GM18907 (cell line): ENCODE measurements at regions not wholly inside any gene's neighbourhood (a gene's known extent, or its start where the extent isn't known, plus 50 kb on each side); places are given as distances from the start of the nearest gene placed in this dataset.

Experiments
- ATAC-seq: cut with Tn5 transposase; IDR thresholded peaks from one replicate; pipeline ENCODE4 v1.9.1; 2021; ENCODE audit warnings: mild to moderate bottlenecking, moderate library complexity; ENCODE audit not compliant: unreplicated experiment

DNA sequence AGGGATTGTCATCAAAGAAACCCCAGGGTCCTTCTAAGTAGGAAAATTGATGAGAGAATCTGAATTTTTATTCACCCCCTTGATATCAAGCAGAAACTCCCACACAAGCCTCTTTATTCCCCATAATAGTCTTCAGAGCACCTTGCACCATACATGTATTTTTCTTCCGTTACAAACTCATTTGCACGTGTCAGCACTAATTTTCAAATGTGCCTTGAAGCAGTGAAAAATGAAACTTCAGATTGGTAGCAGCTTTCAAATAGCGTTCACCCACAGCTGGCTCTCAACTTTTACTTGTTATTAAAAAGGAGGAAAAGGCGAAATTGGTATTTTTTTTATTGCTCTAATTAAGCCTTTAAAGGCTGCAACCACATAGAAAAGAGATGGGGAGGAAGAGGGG, 343.0 kb upstream of the TENM4 start:
- ATAC-seq, result no peak

DNA sequence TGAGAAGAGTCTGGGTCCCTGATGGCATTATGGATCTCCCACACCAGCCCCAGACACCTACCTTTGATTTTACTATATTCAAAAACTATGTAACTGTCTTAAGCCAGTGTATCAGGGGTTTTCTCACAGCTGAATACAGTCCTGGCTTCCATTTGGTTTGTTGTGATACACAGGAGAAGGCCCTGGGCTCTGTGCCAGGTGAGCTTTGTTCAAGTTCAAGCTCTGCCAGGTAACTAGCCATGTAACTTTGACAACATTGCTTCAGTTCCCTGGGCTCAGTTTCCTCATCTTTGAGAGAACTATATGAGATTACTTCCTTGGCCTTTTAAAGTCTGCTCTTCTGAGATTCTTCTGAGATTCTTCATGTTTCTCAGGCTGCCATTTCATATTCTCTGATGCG, 327.5 kb upstream of the TENM4 start:
- no peak for ATAC-seq

- ATAC-seq, result no peak
Observed at GRCh38 chr11:79762279-79762921, 321.6 kb upstream of the TENM4 start.

DNA sequence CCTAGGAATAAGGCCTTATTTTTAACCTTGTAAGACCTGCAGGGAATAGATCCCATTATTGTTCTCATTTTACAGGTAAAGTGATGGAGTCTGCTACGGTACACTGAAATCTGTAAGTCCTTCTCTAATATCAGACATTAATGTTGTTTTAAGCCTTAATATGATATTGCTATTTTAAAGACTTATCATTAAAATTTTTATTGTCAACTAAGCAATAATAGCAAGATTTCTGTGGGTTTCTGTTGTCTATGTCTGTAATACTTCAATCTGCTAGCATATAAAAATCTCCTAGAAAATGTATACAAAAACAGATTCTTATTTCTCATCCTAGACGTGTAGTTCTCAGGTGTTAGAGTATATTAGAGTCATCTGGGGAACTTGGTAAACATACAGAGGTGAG, 317.5 kb upstream of the TENM4 start:
- ATAC-seq, result no peak

GRCh38 chr11:79747406-79747805, 306.6 kb upstream of the TENM4 start:
- ATAC-seq, result no peak

- ATAC-seq, result no peak
Observed at GRCh38 chr11:79744941-79745340, 304.1 kb upstream of the TENM4 start.

GRCh38 chr11:79742176-79742575, 301.3 kb upstream of the TENM4 start:
- ATAC-seq, result no peak

DNA sequence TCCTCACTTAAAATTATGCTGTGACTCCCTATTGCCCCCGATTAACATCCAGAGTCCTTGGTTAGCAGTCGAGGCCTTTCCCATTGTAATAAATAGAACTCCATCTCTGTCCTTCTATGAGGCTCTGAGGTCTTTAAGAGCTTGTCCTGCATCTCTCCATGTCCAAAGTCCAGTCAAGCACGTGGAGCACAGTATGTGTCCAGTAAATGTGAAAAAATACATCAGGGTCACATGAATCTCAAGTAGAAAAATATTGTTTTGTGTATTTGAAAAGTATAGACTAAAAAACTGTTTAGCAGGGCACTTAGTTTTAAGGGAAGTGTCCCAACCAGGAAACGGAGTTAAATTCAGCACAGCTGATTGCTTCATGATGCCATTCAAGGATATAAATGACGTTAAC, 298.8 kb upstream of the TENM4 start:
- no peak for ATAC-seq

DNA sequence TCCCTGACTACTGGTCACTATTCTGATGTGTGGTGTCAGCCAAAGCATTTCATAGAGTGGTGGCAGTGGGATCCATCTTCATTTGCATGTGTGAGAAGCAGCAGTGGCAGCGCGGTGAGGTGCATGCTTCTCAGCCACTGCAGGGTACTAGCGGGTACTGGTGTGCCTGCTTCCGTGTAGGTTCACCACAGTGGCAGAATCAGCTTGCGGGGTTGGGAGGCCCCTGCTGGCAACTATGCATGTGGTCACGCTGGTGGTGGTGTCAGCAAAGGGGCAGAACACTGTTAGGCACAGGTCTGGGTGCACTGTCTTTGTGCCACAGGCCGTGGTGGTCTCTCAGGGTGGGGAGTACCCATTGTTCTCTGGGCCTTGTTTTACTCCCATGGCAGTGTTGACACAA, 286.4 kb upstream of the TENM4 start:
- no peak for ATAC-seq

GRCh38 chr11:79720115-79720514, 279.3 kb upstream of the TENM4 start:
- ATAC-seq, result no peak

DNA sequence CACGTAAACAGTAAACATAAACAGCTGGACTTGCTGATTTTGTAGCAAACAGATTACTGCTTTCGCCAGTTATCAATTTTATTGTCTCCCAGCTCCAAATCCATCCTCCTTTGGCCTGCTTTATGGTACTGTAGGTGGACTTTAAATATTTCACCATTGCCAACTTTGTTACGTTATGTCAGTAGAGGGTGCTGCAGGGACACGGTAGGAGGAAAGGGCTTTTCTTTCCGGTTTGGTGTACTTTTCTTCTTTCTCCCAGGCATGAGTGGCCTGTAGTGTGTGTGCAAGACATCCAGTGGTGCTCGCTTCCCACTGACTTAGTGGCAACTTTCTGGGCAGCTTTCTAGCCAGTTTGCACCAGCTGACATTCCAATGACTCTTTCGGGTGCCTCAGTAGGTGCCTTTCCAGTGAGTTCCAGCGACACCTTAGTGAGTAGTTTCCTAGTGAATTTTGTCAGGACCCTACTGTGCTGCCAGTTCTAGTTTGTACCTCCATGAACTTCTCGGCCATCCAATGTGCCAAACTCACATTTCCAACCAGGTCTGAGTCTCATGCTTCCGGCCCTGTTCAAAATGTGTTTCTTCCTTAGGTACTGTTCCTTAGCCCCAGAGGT, 267.6 kb upstream of the TENM4 start:
- ATAC-seq, result peak; percentile 86

- no peak for ATAC-seq
Observed at GRCh38 chr11:79705648-79706047, 264.8 kb upstream of the TENM4 start.

- ATAC-seq, result no peak
Observed at GRCh38 chr11:79702303-79702702, 261.5 kb upstream of the TENM4 start.

- ATAC-seq, result no peak
Observed at GRCh38 chr11:79699246-79699645, 258.4 kb upstream of the TENM4 start.

DNA sequence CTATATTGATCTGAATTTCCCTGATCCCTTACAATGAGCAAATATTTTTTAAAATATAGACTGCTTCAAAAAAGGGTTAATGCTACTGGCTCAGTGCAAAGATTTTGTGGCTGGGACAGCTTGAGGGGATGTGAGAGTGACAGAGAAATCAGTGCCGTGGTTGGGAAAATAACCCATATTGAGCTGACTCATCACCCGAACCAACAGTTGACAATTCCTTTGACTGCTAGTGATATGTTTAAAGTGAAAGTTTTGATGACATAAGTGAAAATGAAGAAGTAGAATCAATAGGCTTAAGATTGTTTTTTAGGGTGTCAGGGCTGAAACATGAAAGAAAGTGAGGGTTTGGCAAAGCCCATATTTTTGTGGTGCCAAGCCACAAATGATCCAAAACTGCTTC, 257.1 kb upstream of the TENM4 start:
- no peak for ATAC-seq

- ATAC-seq, result no peak
Observed at GRCh38 chr11:79694368-79694767, 253.5 kb upstream of the TENM4 start.

DNA sequence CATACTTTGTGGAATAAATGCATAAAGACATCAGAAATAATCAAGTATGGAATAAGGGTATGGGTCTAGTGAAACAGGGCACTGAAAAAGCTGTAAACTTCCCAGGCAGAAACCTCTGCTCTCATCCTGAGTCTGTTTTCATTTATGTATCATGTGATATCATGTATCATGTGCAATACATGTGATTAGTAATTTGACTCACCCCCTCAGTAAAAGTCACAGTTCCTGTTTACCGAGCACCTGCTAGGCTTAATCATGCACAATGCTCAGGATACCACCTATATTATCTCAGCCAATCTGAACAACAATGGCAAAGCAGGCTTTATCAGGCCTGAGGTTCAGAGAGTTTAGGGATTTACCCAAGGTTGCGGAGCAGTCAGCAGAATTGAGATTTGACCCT, 250.6 kb upstream of the TENM4 start:
- ATAC-seq, result no peak

DNA sequence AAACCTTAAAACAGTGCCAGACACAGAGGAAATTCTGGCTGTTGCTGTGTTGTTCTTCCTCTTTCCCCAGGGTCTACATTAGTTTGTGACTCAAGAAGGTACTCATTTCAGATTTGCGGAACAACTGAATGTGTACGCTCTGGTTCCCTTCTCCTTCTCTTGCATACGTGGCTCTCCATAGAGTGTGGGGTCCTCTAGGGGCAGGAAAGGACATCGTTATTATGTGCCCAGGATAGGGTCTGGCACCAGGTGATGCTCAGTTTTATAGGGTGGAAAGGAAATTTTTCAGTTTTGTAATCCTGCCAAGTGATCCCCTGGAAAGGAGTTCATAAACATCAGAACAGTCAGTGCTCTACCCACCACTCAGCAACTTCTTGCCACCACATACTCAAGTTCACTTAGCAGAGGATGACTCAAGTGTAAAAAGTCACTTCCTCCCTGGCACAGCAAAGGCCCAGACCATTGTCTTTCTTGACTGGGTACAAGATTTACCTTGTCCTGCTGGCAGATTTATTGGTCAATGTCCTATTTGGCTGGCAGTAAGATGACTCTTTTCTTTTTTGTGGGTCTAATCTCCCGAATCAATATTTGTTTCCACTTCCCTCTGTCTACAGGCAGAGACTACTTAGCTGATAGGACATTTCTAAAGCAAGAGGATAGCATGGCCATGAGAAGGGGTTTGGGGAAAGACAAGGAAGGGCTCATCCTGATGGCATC, 246.0 kb upstream of the TENM4 start:
- ATAC-seq, result no peak

DNA sequence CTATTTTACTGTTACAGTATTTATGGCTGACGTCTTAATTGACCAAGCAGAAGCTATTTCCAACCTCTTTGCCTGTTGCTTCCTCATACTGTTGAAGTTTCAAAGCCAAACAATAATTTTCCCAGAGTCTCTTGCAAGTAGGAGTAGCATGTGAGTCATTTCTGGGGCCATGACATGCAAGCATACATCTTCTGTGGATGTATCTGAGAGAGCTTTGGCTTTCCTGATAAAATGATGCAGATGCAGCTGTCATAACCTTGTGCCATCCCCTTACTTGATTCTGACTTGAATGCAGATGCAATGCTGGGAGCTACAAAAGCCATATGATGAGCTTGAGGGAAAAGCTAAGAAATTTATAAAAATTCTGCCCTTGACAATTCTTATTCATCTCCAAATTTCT, 243.1 kb upstream of the TENM4 start:
- no peak for ATAC-seq

- no peak for ATAC-seq
Observed at GRCh38 chr11:79678780-79679452, 238.1 kb upstream of the TENM4 start.

DNA sequence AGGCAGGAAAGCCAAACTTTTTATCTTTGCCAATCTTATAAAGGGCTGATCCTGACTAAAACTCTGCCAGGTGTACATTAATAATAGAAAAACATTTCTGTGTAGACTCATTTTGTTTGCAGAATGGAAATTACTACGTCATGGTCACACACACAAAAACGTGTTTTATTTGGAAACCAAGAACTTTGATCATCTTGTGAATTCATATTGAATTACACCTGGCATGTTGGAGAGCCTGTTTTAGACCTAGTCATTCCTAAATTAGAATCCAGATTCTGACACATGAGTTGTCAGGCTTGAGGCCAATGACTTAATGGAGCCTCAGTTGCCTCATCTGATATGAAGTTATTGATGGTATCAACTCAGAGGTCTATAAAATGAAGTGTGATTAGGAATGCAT, 235.6 kb upstream of the TENM4 start:
- no peak for ATAC-seq

- no peak for ATAC-seq
Observed at GRCh38 chr11:79675081-79675480, 234.3 kb upstream of the TENM4 start.
